Occipital lobe (tissue), 1 donor: ENCODE measurements at regions not wholly inside any gene's neighbourhood (a gene's known extent, or its start where the extent isn't known, plus 50 kb on each side); places are given as distances from the start of the nearest gene placed in this dataset.
"Not testable (repeated sequence)": the region's sequence is repeated elsewhere in the genome, so short reads cannot be mapped to it uniquely, and the experiment has no call there.

Source experiments
- DNase-seq: peaks from one replicate; lab custom pipeline; 2025; lab: John Stamatoyannopoulos, UW

DNA sequence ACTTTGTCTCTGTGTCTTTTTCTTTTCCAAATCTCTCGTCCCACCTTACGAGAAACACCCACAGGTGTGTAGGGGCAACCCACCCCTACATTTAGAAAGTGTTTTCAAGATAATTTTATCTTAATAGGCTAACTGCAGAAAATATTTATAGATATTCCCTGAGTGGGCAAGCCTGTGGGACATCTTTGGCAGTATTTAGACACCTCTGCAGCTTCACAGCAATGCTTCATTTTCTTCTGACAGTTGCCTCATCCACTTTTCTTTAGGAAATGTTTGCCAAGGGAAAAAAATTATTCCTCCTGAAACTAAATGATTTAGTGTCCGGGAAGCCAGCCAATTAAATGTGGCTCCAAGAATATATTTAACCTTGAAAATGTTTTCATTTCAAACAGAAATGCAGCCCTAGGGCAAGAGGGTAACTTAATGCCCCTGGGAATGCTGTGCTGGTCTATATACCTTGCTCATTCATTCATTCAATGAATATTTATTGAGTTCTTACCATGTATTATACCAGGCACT lies 290.4 kb downstream of the ABCC12 start:
- DNase-seq, result no peak

DNA sequence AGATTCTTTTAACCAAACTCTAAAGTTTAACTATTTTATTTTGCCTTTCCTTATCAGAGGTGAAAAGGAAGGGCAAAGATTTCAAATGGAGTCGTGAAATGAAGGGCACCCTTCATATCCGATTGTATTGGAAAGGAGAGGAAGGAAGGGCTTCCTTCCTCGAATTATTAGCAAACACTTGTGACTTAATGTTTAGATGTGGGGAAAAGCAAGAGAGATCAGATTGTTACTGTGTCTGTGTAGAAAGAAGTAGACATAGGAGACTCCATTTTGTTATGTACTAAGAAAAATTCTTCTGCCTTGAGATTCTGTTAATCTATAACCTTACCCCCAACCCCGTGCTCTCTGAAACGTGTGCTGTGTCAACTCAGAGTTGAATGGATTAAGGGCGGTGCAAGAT lies 291.5 kb downstream of the ABCC12 start:
- DNase-seq, result not testable (repeated sequence)

DNA sequence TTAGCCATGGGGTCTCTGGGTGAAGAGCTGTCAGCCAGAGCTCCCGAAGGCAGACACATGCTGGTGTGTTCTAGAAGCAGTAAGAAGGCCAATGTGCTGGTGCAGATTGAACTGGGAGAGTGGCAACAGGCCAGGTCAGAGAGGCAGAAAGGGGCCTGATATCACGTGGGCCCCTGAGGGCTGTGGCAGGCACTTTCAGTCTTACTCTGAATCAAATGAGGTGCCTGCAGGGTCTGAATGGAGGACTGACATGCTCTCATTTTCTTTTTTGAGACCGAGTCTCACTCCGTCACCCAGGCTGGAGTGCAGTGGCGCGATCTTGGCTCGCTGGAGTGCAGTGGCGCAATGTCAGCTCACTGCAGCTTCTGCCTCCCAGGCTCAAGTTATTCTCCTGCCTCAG lies 293.8 kb downstream of the ABCC12 start:
- no peak for DNase-seq

DNA sequence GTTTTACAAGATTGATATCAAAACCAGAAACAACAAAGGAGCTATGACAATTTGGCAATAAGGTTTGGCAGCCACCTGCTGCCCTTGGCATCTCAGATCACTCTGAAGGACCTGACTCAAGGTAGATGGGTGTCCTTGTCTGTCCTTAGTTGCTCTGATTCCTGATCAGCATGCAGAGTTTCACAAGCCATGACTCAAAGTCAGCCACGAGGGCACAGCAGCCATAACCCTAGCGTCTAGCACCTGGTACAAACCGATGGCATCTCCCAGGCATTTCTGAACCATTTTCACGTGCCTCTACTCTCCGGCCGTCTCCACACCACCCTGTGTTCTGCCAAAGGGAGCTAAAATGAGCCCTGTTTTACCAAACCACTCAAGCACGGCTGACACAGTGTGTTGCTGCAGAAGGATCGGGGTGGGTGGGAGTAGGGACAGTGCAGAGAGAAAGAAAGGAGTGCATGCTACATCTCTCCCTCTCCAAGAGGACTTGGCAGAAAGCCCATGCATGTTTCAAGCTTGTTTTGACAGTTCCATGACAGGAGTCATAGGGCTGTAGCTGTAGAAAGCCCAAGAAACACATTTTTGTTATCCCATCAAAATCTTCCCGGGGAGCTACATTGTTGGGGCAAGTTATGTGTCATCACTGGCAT lies 297.3 kb downstream of the ABCC12 start:
- no peak for DNase-seq

DNA sequence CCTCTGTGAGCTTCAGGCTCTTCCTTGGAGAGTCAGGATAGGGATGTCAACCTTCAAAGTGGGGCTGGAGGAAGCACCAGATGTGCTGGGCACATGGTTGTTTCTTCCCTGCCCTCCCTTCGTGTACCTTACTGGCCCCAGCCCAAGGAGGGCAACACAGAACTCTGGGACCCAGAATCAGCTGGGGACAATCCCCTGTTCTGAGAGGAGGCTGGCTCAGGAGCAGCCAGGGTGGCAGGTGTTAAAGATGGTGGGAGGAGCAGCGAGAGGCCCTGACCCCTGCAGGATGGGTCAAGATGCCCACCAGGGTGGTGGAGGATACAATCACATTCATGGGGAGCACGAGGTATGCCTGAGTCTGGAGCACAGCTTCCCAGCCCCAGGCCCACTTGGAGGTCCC lies 300.4 kb downstream of the ABCC12 start:
- DNase-seq, result no peak

DNA sequence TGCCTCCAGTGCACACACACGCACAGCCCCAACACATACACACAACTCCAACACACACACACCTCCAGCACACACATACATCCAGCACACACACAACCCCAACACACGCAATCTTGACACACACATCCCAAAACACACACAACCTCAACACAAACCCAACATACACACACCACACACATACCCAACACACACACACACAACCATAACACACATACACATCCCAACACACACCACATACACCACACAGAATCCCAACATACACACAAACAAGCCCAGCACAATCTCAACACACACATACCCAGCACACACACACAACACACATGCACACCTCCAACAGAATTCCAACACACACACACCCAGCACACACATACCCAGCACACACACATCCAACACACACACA lies 301.1 kb downstream of the ABCC12 start:
- DNase-seq, result no peak

DNA sequence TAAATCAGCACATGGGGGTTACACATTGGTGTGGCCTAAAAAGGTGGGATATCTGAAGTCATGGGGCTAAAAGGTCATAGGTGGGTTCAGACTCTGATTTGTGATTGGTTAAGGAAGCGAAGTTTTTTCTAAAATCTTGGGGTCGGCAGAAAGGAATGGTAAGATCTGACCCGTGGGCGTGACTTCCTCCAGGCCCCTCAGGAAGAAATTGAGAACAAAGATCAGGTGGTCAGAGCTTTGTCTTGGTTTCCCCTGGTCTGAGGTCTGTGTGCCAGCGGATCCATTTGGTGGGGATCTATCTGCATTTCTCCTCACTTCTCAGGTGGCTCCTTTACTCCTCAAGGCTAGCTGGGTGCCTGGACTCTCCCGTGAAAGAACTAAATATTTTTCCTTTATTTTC lies 302.8 kb downstream of the ABCC12 start:
- no peak for DNase-seq

DNA sequence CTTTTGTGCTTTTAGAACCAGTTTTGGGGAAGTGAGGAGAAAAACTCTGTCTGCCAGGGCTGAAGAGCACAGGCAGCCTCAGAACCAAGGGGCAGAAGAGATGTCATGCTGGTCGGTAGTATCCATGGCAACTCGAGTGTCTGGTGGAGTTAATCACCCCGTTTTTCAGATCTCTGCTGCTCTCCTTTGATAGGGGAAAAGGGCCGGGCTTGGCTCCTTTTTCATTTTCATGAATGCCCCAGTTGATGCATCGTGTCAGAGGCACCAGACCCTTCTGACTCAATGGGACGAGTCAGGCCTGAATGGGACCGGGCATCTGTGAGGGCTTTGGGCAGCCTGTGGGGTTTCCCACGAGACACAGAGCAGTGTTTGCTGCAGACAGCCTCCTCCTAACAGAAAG lies 304.6 kb downstream of the ABCC12 start:
- DNase-seq, result no peak

DNA sequence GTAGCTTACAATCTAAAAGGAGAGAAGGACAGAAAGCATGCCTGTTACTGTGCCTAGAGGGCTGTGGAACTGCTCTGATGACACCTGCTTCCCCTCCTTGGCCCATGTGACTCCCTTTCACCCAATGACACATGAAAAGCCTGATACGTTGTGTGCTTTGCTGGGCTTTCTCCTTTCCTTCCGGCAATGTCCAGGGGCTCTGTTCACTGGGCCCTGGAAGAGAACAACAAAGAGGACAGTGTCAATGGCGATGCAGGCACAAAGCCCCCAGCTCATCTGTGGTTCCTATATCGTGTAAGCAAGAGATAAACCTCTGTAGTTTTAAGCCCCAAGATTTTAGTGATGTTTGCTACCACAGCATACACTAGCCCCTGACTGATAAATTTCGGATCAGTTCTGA lies 306.1 kb downstream of the ABCC12 start:
- DNase-seq, result no peak

DNA sequence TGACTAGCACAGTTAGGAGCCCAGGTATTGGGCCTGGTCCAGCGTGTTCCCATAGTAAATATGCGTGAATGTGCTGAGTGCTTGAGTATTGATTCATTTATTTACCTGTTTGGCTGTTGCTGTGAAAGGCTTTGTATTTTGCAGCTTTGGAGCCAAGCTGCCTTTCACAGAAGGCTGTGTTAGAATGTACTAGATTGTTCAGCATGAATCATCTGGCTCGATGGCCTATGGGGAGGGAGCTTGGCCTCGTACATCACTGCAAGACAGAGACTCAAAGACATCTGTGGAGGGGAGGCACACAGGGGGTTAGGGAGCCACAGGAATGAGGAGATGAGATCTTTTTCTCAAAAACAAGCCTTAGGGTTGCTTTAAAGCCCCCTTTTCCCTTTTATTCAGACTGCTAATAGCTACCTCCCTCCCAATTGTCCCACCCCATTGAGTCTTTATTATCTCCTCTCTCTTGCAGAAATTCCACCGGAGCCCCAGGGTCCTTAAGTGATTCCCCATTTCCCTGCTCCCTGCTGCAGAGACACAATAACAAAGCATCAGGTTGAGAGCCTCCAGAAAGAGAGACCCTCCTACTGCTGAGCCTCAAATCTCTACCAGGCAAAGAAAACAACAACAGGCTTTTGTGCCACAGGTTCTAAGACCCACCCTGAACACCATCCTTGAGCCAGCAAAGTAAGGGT lies 307.2 kb downstream of the ABCC12 start:
- peak; percentile 27 for DNase-seq

DNA sequence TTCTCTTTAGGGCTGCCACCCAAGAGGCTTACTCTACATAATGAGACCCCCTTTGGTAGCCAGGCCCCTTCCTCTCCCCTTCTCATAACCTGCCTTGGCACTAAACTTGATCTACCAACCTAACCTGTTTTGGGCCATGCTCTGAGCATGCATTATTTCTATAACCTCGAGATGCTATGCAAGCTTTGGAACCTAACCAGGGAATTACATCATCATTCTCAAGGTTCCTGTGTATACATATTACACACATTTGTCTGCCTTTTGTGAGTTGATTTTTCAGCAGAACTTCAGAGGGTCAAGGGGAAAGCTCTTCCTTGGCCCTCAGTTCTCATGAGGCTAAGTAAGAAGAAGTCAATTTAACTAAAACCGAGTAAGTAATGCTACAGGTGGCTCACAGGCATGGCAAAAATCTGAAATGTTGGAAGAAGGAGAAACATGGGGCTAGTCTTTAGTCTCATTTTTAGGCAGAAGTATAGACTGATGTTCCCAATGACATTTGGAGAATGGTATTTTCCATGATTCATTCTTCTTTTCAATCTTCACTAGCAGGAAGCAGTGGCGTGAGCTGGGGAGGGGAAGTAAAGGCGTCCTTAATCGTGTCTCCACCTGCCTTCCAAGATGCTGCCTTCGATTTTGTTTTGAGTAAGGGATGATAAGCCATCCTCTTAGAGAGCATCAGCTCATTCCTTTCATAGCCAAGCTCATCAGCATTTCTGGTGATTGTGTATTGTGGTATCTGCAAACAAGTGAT lies 308.4 kb downstream of the ABCC12 start:
- DNase-seq, result no peak

DNA sequence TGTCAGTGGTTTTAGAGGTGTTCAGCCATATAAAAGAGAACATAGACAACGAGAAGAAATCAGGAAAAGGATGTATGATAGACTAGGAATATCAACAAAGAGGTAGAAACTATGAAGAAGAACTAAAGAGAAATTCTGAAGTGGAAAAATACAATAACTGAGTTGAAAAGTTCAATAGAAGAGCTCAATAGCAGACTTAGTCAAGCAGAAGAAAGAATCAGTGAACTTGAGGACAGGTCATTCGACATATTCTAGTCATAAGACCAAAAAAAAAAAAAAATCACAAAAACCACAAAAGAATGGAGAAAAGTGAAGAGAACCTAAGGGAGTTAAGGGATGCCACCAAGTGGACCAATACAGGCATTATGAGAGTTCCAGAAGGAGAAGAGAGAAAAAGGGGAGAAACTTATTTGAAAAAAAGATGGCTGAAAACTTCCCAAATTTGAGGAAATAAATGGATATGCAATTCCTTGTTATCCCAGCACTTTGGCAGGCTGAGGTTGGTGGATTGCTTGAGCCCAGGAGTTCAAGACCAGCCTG lies 321.2 kb downstream of the ABCC12 start:
- DNase-seq, result no peak

DNA sequence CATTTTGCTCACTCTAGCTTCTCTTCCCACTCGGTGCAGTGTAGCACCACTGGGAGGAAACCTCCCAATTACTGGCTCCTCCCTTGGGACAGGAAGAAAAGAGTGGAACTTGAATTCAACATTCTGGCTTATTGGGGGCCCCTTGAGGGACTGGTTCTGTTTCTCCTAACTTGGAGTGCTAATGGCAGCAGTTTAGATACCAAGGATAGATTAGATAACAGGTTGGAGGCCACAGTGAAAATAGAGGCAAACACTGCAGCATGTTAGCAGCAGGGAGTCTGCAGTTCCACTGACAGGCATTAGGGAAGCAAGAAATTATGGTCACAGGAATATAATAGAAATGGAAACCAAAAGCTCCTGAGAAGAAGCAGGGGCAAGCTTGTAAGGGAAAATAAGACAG lies 322.0 kb downstream of the ABCC12 start:
- no peak for DNase-seq

DNA sequence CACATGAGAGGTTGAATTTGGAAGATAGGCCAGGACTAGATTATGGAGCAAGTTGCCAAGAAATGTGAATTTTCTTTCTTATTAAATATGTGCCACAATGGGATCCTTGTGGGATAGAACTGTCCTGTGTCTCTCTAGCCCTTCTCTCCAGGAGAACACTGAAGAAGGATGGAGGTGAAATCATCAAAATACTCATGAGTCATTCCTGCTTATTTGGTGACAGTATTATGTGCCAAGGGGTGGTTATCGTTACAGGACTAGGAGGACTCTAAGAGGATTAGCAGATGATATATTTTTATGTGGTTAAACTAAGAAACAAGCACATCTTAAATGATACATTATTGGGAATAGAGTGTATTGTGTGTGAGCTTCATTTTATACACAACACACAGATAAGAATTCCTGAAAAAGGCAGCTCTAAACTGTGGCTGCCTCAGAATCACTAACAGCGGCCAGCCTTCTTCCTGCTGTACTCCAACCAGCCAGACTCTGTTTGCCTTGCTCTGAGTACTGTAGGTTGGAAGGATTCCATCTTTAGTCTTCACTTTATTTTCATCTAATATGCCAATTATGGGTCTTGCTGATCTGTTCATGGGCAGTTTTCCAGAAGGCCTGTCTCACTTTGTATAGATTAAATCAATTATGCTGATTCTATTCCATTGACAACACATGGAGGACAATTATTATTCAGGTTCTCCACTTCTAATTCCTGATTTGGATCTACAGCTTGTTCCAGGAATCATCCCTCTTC lies 325.8 kb downstream of the ABCC12 start:
- no peak for DNase-seq

DNA sequence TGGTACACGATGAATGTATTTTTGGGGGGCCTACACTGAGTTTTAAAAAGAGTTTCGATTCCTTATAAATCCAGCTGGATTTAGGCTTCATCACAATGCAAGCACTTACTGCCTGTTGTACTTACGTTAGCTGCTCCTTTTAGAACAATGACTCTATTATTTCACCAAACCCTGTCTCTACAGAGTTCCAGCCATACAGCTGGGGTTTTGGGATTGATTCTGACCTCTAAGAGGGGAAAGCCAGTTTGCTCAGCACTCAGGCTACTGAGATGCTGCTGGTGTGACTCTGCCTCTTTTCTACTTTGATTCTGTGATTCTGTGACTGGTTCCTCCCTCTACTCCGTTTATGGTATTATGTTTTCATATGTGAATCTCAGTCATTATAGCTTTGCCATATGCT lies 329.7 kb downstream of the ABCC12 start:
- DNase-seq, result no peak

DNA sequence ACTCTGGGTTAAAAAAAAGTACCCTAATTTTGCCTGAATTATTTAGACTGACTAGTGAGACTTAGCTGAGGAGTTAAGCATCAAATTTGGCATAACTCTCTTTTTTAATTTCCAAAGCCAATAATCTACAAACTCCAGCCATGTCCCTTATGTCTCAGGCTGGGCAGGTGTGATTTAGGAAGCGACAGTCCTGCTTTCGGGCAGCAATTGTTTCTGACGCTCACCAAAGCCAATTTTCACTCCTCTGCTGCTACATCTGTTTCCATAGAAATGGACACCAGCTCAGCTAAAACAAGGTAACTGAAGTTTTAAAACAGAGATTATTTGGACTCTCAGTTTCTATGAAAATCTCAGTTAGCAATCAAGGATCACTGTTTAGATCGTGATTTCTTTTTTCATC lies 338.7 kb downstream of the ABCC12 start:
- DNase-seq, result no peak

DNA sequence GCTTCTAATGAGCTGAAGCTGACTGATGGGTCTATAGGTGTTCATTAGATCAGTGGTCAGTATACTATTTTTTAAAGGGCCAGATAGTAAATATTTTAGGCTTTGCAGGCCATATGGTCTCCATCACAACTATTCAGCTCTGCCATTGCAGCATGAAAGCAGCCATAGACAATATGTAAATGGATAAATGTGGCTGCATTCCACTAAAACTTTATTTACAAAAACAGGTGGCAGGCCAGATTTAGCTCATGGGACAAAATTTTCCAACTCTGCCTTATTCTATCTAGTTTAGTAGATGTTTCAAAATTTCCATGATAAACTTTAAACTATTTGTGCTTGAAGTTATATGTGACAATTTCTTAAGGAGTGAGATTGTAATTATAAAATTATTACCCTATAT lies 339.3 kb downstream of the ABCC12 start:
- no peak for DNase-seq

DNA sequence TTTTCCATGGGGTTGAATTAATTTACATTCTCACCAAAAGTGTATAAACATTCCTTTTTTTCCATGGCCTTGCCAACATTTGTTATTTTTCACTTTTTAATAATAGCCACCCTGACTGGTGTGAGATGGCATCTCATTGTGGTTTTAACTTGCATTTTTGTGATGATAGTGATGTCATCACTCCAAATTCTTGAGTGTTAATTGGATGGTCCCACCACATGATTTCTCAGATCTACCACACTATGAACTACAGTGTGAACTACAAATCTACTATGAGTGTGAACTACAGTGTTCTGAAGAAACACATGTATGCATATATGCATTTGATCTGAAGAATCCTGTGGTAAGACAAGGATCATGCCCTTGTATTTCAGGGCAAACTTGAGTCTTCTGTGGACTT lies 340.1 kb downstream of the ABCC12 start:
- DNase-seq, result no peak

DNA sequence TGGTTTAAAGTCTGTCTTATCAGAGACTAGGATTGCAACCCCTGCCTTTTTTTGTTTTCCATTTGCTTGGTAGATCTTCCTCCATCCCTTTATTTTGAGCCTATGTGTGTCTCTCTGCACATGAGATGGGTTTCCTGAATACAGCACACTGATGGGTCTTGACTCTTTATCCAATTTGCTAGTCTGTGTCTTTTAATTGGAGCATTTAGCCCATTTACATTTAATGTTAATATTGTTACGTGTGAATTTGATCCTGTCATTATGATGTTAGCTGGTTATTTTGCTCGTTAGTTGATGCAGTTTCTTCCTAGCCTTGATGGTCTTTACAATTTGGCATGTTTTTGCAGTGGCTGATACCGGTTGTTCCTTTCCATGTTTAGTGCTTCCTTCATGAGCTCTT lies 344.0 kb downstream of the ABCC12 start:
- not testable (repeated sequence) for DNase-seq

DNA sequence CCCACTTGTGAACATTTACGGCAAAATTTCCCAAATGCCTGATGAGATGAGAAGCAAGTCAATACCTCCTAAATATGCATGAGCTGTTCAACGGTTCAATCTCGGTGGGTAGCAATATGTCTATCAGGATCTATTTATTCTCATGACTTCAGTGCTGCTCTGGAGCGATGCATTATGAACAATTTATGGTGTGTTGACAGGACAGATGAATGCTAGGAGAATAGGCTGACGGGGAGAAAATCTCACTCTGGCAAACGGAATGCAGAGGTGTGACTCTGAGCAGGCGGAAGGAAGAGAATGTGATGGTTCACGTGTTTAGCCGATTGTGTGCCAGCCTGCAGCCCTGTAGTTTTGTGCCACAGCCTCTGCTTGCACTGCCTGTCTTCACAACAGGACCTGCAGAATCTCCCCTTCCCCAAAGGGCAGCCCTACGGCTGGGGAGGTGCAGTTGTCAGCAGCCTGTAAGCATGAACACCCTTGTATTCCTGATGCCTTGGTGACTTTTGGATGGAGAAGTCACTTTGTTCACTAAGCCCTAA lies 345.2 kb downstream of the PHKB start:
- no peak for DNase-seq

DNA sequence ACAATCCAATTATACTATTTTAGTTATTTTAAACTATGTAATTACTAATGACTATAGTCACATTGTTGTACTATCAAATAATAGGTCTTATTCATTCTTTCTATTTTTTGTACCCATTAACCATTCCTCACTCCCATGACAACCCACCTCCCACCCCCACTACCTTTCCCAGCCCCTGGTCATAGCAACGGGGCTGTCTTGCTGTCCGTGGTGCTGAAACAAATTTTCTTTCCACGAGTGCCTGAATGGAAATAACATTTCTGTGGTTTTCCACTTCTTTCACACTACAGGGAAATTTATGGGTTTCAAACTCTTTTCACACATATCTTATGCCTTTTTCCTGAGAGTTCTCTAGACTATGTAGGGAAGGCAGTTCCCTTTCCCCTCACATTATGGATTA lies 326.6 kb downstream of the PHKB start:
- DNase-seq, result no peak
